Activated T-cell treated with anti-CD3 and anti-CD28 coated beads, Interleukin-2, amount 50 U/mL, for 4 hours (primary cell): ENCODE measurements at regions not wholly inside any gene's neighbourhood (a gene's known extent, or its start where the extent isn't known, plus 50 kb on each side); places are given as distances from the start of the nearest gene placed in this dataset.
A peak's percentile ranks its signal among the peaks of the same experiment; 100 is the strongest.
"Not testable (repeated sequence)": the region's sequence is repeated elsewhere in the genome, so short reads cannot be mapped to it uniquely, and the experiment has no call there.

Experiments used
- ATAC-seq, 2 donors: fragments of 200-7000 bp; cut with Tn5 transposase; one replicate each; pipeline ENCODE4 v1.10.0; 2021
- DNase-seq: peaks from one replicate; pipeline ENCODE4 v3.0.0-alpha.2; 2020
- H3K27me3 Mint-ChIP-seq: one replicate; pipeline ENCODE4 v1.8.0; 2021; ENCODE audit warnings: low read depth, mixed read lengths
- H3K36me3 Mint-ChIP-seq: one replicate; pipeline ENCODE4 v1.8.0; 2022; ENCODE audit warnings: mixed read lengths; ENCODE audit not compliant: insufficient read depth
- H3K4me1 Mint-ChIP-seq: one replicate; pipeline ENCODE4 v1.8.0; 2021; ENCODE audit warnings: low read depth, mixed read lengths
- H3K4me3 Mint-ChIP-seq: one replicate; pipeline ENCODE4 v1.8.0; 2021; ENCODE audit warnings: mild to moderate bottlenecking, moderate library complexity, mixed read lengths
- H3K9me3 Mint-ChIP-seq: one replicate; pipeline ENCODE4 v1.8.0; 2021; ENCODE audit warnings: mixed read lengths

DNA sequence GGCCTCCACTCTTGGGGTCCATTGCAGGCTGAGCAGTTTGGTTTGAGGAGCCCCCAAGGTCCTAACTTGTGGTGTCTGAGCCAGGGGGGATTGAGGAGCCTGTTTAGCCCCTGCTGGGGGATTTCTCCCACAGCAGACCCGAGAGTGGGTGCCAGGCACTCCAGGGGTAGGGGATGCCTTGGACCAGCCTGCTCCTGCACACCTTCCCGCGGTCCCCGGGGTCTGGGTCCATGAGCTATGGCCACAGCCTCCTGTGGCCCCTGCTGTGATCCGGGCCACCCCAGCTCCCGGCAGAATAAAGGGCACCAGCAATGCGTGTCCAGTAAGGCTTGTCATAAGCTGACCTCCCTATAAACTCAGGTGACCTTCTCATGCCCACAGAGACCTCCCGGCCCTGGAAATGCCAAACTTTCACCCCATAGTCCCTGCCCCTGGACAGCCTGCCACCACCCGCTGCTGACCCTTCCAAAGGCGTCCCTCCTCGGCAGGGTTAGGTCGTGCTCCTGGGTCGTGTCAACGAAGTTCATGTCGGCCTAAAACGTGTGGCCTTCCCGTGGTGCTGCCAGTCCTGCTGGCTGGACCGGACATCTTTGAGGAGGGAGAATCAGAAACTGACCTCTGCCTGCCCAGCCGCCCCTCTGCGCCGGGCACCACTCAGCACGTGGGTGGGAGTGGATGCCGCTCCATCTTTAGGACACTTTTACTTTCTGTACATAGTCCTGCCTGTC lies 137.6 kb downstream of the MRPL36 start:
- Mint-ChIP-seq H3K27me3 (peaks cover 54% of the 10 kb centered on the region), H3K4me3 (no peak overlapping the region), H3K36me3 (no peaks in the 10 kb centered on the region), H3K9me3 (no peaks in the 10 kb centered on the region), H3K4me1 (peaks cover 11% of the 10 kb centered on the region)
- ATAC-seq (no peak), DNase-seq (no peak)

GRCh38 chr5:1661311-1661710 lies 137.6 kb upstream of the LPCAT1 start:
- peaks cover 7% of the 10 kb centered on the region for H3K4me1 Mint-ChIP-seq
- H3K9me3 Mint-ChIP-seq = no peaks in the 10 kb centered on the region
- no peak overlapping the region for H3K4me3 Mint-ChIP-seq
- ATAC-seq (no peak), DNase-seq (no peak)
- peaks cover 52% of the 10 kb centered on the region for H3K27me3 Mint-ChIP-seq
- H3K36me3 Mint-ChIP-seq = no peaks in the 10 kb centered on the region

- ATAC-seq = no peak
- no peaks in the 10 kb centered on the region for H3K9me3 Mint-ChIP-seq
- peaks cover 45% of the 10 kb centered on the region for H3K27me3 Mint-ChIP-seq
- no peaks in the 10 kb centered on the region for H3K36me3 Mint-ChIP-seq
- no peak overlapping the region for H3K4me3 Mint-ChIP-seq
- no peak for DNase-seq
- H3K4me1 Mint-ChIP-seq = peaks cover 2% of the 10 kb centered on the region
Measured at GRCh38 chr5:1660511-1660910, 136.8 kb upstream of the LPCAT1 start.

DNA sequence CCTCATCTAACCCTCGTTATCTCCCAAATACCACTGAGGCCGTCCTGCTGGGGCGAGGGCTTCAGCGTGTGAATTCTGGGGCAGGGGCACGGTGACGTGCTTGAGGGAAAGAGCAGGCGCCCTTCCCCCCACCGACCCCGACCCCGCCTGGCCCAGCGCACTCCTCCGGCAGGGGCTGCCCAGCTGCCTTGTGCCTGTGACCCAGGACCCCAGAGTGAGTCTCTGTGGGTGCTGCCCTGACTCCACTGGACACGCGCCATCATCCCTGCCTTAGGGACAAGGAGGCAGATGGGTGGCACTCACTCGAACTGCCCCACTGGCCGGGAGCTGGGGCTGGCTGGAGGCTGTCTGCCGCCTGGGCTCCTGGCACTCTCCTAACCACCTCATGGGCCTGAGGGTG lies 136.2 kb upstream of the LPCAT1 start:
- ATAC-seq (no peak), DNase-seq (no peak)
- no peaks in the 10 kb centered on the region for H3K36me3 Mint-ChIP-seq
- no peaks in the 10 kb centered on the region for H3K4me1 Mint-ChIP-seq
- H3K27me3 Mint-ChIP-seq = peaks cover 45% of the 10 kb centered on the region
- H3K4me3 Mint-ChIP-seq = no peak overlapping the region
- no peaks in the 10 kb centered on the region for H3K9me3 Mint-ChIP-seq

- H3K27me3 Mint-ChIP-seq = peaks cover 40% of the 10 kb centered on the region
- H3K4me3 Mint-ChIP-seq = no peak overlapping the region
- ATAC-seq (no peak), DNase-seq (no peak)
- no peaks in the 10 kb centered on the region for H3K9me3 Mint-ChIP-seq
- no peaks in the 10 kb centered on the region for H3K4me1 Mint-ChIP-seq
- H3K36me3 Mint-ChIP-seq = no peaks in the 10 kb centered on the region
Measured at GRCh38 chr5:1659100-1659981, 135.6 kb upstream of the LPCAT1 start.

- Mint-ChIP-seq H3K27me3 (peaks cover 39% of the 10 kb centered on the region), H3K36me3 (no peaks in the 10 kb centered on the region), H3K4me1 (no peaks in the 10 kb centered on the region), H3K4me3 (no peak overlapping the region), H3K9me3 (no peaks in the 10 kb centered on the region)
- no peak for ATAC-seq
- peak; percentile 3 for DNase-seq
Measured at GRCh38 chr5:1658665-1659064, 134.9 kb upstream of the LPCAT1 start.

GRCh38 chr5:1657161-1657741 lies 133.5 kb upstream of the LPCAT1 start:
- DNase-seq (no peak), ATAC-seq (no peak)
- no peaks in the 10 kb centered on the region for H3K36me3 Mint-ChIP-seq
- H3K27me3 Mint-ChIP-seq = peaks cover 40% of the 10 kb centered on the region
- H3K9me3 Mint-ChIP-seq = no peaks in the 10 kb centered on the region
- H3K4me1 Mint-ChIP-seq = no peaks in the 10 kb centered on the region
- no peak overlapping the region for H3K4me3 Mint-ChIP-seq

DNA sequence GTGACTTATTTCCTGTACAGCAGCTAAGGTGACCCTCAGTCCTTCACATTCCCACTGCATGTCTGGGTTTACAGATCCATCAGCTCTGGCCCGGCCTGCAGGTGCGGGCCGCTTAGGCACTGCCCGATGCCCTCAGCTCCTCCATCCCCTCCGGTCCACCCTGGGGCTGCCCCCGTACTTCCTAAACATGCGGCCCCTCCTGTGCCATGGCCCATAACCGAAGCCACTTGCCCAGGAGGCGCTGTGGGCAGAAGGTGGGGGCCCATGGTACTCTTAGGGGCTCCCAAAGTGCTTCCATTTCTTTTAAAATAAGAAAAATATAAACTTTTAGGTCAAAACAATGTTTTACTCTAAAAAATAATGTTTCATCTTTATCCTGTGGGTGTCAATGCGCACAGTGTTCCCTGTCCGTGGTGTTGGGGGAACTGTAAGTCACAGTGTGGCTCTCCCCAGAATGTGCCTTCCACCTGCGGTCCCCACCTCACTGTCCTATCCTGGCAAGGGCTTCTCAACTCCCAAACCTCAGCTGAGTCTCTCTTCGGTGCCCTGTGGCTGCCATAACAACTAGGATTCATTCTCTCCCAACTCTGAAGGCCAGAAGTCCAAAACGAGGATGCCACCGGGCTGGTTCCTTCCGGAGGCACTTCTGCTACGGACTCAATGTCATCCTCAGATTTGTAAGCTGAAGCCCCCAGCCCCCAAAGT lies 132.7 kb upstream of the LPCAT1 start:
- no peaks in the 10 kb centered on the region for H3K4me1 Mint-ChIP-seq
- H3K36me3 Mint-ChIP-seq = no peaks in the 10 kb centered on the region
- no peak for DNase-seq
- peaks cover 39% of the 10 kb centered on the region for H3K27me3 Mint-ChIP-seq
- no peak for ATAC-seq
- H3K4me3 Mint-ChIP-seq = no peak overlapping the region
- H3K9me3 Mint-ChIP-seq = no peaks in the 10 kb centered on the region

- H3K27me3 Mint-ChIP-seq = peaks cover 40% of the 10 kb centered on the region
- no peaks in the 10 kb centered on the region for H3K36me3 Mint-ChIP-seq
- H3K4me1 Mint-ChIP-seq = no peaks in the 10 kb centered on the region
- H3K4me3 Mint-ChIP-seq = no peak overlapping the region
- ATAC-seq (no peak), DNase-seq (no peak)
- no peaks in the 10 kb centered on the region for H3K9me3 Mint-ChIP-seq
Measured at GRCh38 chr5:1655496-1656270, 131.9 kb upstream of the LPCAT1 start.

DNA sequence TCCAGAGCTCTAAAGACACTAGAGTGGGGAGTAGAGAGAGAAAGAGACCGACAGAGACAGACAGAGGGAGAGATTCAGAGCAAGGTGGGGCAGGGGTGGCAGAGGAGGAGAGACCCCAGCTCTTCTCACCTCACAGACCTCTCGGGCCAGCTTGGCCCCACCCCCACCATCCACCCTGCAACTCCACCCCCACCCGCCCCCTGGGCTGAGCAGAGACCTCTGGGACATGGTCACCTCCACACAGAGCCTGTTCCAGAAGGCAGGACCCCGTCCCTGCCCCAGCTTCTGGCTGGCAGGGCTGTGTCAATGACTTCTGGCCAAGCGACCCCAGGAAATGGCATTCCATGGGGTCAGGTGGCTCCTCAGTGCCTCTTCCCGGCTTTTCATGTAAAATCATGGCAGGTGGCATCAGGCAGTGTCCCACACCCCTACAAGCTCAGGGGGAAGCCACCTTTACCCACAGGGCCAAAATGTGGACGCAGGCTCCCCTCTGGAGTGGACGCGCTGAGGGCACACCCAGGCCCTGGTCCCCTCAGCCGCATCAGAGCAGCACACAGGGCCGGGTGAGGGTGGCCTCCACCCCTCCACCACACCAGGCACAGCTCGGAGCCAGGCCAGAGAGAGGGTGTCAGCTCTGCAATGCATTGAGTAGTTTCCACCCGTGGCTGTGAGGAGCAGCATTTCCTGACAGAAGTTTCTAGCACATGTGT lies 131.2 kb upstream of the LPCAT1 start:
- no peak for ATAC-seq
- Mint-ChIP-seq H3K4me1 (no peaks in the 10 kb centered on the region), H3K27me3 (peaks cover 43% of the 10 kb centered on the region), H3K4me3 (no peak overlapping the region), H3K9me3 (no peaks in the 10 kb centered on the region), H3K36me3 (no peaks in the 10 kb centered on the region)
- no peak for DNase-seq

DNA sequence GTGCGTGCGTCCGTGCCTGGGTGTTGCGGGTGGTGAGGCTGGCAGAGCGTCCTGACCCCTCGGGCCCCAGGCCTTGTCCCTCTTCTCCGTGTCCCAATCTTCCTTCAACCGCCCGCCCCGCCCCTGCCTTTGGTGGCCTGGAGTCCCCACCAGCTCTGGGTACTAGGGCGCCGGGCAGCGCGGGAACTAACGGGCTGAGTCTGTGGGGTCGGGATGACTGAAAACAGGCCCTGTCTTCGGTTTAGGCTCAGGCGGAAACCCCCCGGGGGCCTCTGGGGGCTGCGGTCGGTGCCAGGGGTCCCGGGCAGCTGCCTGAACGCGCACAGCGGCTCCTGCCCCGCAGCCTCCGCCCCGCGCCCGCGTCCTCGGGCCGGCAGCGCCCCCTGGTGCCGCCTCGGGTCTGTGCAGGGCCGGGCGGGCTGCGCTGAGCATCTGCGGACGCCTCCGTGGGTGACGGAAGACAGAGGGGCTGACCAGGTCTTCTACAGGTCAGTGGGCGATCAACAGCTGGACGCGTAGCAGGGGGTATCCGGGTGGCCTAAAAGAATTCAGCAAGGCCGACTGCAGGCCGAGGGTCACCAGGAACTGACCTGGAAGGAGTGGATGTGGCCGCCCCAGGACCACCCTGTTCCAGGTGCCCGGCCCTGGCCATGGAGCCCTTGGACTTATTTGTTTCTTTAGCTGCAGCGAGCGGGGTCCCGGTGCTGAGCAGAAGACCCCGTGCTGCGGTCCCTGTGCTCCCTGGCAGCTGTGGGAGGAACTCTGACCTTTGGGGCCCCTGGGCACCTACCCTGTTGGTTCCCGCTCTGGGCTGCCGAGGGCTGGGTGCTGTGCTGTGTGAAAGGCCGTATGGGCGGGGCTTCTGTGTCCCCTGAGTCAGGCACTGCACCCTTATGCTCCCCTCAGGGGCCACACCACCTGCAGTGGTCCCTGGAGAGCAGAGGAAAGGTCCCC lies 130.2 kb upstream of the LPCAT1 start:
- ATAC-seq (peak; percentile 94 to 97), DNase-seq (peak; percentile 36)
- H3K4me1 Mint-ChIP-seq, H3K4me3 Mint-ChIP-seq, H3K36me3 Mint-ChIP-seq, H3K9me3 Mint-ChIP-seq: not testable (repeated sequence)
- H3K27me3 Mint-ChIP-seq = peaks cover 48% of the 10 kb centered on the region

DNA sequence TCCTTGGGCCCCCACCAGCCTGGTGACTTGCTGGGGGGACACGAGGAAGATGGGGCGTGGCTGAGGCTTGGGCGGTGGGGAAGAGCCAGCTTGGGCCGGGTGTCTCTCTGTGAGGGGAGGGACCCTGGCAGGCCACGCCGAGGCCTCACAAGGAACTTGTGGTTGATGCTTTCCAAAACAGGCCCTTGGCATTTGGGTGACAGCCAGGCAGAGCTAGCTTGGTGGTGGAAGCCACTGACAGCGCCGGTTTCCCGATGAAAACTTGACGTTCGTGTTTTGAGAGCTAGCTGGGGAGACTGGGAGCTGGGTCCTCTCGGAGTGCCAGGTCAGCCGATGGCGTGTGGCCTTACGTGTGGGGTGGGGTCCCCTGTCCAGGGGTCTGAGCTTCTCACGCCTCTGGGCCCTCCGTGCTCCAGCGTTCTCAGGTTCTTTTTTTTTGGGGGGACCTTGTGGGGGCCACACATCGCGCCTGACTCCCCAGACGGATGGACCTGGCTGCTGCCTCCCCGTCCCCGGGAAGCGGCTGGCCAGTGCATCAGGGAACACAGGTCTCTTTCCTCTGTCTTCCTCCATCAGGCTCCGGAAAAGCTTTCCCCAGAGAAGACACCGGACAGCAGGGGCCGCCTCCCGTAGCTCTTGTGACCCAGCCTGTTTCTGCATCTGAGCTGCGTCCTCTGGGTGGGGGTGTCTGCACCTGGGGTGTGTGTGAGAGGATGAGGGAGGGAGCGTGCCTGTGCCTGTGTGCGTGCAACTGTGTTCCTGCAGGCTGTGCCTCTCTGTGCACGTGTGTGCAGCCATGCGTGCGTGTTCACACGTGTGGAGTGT lies 129.3 kb upstream of the LPCAT1 start:
- Mint-ChIP-seq H3K27me3 (peaks cover 48% of the 10 kb centered on the region), H3K9me3 (no peaks in the 10 kb centered on the region), H3K36me3 (no peaks in the 10 kb centered on the region), H3K4me1 (no peaks in the 10 kb centered on the region), H3K4me3 (no peak overlapping the region)
- DNase-seq (no peak), ATAC-seq (peak; percentile 63 to 64)
